Endothelial cell (in vitro differentiated cells): ENCODE measurements at regions not wholly inside any gene's neighbourhood (a gene's known extent, or its start where the extent isn't known, plus 50 kb on each side); places are given as distances from the start of the nearest gene placed in this dataset.

Experiments
- DNase-seq: peaks from one replicate; pipeline ENCODE4 v3.0.0; 2021; ENCODE audit warnings: low spot score
- H3K27ac Mint-ChIP-seq: one replicate; pipeline ENCODE4 v1.8.0; 2021; ENCODE audit warnings: mixed read lengths, inconsistent platforms; ENCODE audit not compliant: unreplicated experiment
- H3K27me3 Mint-ChIP-seq: one replicate; pipeline ENCODE4 v1.8.0; 2021; ENCODE audit warnings: mild to moderate bottlenecking, moderate library complexity, mixed read lengths, inconsistent platforms; ENCODE audit not compliant: unreplicated experiment
- H3K36me3 Mint-ChIP-seq: one replicate; pipeline ENCODE4 v1.8.0; 2021; ENCODE audit warnings: mild to moderate bottlenecking, low read depth, mixed read lengths, inconsistent platforms; ENCODE audit not compliant: unreplicated experiment
- H3K4me1 Mint-ChIP-seq: one replicate; pipeline ENCODE4 v1.8.0; 2021; ENCODE audit warnings: mild to moderate bottlenecking, mixed read lengths, inconsistent platforms; ENCODE audit not compliant: unreplicated experiment
- H3K4me3 Mint-ChIP-seq: one replicate; pipeline ENCODE4 v1.8.0; 2021; ENCODE audit warnings: mild to moderate bottlenecking, mixed read lengths, inconsistent platforms; ENCODE audit not compliant: unreplicated experiment
- H3K9me3 Mint-ChIP-seq: one replicate; pipeline ENCODE4 v1.8.0; 2021; ENCODE audit warnings: mixed read lengths, inconsistent platforms; ENCODE audit not compliant: unreplicated experiment
- TF ChIP-seq, protein P1 (sequence below): fragments of 200-600 bp; sonication (generic); IDR thresholded peaks from one replicate; pipeline ENCODE4 v1.5.0; 2021; ENCODE audit warnings: antibody characterized with exemption; ENCODE audit not compliant: unreplicated experiment

DNA sequence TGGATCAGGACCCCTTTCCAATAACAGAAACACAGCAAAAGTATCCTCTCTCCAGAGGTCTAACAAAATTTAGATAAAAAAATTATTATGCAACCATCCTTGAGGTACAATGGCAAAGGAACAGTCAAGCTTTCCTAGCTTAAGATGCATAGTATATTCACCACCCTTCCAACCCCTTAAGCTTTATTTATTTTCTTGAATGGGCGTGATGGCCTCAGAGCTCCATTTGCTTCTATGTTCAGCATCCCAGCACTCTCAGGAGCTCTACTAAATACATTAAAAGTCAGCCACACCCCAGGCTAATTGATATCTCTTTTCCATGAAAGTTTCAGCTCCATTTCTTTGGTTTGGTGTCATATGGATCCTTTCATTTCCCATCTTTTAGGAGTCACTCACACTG lies 1335.2 kb upstream of the ZEB2 start:
- TF ChIP-seq, protein P1, sequence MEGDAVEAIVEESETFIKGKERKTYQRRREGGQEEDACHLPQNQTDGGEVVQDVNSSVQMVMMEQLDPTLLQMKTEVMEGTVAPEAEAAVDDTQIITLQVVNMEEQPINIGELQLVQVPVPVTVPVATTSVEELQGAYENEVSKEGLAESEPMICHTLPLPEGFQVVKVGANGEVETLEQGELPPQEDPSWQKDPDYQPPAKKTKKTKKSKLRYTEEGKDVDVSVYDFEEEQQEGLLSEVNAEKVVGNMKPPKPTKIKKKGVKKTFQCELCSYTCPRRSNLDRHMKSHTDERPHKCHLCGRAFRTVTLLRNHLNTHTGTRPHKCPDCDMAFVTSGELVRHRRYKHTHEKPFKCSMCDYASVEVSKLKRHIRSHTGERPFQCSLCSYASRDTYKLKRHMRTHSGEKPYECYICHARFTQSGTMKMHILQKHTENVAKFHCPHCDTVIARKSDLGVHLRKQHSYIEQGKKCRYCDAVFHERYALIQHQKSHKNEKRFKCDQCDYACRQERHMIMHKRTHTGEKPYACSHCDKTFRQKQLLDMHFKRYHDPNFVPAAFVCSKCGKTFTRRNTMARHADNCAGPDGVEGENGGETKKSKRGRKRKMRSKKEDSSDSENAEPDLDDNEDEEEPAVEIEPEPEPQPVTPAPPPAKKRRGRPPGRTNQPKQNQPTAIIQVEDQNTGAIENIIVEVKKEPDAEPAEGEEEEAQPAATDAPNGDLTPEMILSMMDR = no peak
- Mint-ChIP-seq H3K27ac (no peak overlapping the region), H3K4me3 (no peak overlapping the region), H3K4me1 (peaks cover 3% of the 10 kb centered on the region), H3K27me3 (peaks cover 1% of the 10 kb centered on the region), H3K9me3 (no peaks in the 10 kb centered on the region), H3K36me3 (no peaks in the 10 kb centered on the region)
- no peak for DNase-seq

DNA sequence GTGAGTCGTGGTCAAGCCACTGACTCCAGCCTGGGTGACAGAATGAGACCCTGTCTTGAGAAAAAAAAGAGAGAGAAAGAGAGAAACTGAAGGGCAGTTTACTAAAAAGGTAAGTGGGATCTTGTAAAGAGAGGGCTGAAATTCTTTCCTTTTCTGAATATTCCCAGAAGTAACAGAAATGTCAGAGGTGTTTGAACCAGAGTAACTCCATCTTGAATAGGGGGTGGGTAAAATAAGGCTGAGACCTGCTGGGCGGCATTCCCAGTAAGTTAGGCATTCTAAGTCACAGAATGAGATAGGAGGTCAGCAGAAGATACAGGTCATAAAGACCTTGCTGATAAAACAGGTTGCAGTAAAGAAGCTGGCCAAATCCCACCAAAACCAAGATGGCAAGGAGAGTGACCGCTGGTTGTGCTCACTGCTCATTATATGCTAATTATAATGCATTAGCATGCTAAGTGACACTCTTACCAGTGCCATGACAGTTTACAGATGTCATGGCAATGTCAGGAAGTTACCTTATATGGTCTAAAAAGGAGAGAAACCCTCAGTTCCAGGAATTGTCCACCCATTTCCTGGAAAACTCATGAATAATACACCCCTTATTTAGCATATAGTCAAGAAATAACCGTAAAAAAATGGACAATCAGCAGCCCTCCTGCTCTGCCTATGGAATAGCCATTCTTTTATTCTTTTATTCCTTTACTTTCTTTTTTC lies 1334.3 kb upstream of the ZEB2 start:
- no peak for DNase-seq
- H3K4me1 Mint-ChIP-seq = peaks cover 3% of the 10 kb centered on the region
- H3K4me3 Mint-ChIP-seq = no peak overlapping the region
- H3K27me3 Mint-ChIP-seq = peaks cover 1% of the 10 kb centered on the region
- TF ChIP-seq, protein P1 = no peak
- H3K27ac Mint-ChIP-seq = no peak overlapping the region
- no peaks in the 10 kb centered on the region for H3K36me3 Mint-ChIP-seq
- no peaks in the 10 kb centered on the region for H3K9me3 Mint-ChIP-seq

DNA sequence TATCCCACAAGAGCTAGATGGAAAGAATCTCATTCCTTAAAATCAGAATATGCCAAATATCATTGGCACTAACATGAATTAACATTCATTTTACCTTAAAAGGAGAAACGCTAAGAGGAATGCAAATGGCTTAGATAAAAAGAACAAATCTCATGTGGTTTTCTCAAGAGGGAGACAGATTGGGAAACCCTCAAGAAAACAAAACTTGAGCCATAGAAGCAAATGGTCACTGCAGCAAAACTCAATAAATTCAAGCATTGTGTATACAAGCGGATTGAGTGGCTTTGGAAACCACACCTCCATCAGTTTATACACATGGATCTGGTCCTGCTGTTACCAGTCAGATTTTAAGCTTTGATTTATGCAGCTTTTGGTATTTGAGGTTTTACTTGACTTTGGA lies 1331.8 kb upstream of the ZEB2 start:
- Mint-ChIP-seq H3K4me1 (peaks cover 3% of the 10 kb centered on the region), H3K27me3 (peaks cover 1% of the 10 kb centered on the region), H3K4me3 (no peak overlapping the region), H3K9me3 (no peaks in the 10 kb centered on the region), H3K27ac (no peak overlapping the region), H3K36me3 (no peaks in the 10 kb centered on the region)
- TF ChIP-seq, protein P1 = no peak
- DNase-seq = no peak

DNA sequence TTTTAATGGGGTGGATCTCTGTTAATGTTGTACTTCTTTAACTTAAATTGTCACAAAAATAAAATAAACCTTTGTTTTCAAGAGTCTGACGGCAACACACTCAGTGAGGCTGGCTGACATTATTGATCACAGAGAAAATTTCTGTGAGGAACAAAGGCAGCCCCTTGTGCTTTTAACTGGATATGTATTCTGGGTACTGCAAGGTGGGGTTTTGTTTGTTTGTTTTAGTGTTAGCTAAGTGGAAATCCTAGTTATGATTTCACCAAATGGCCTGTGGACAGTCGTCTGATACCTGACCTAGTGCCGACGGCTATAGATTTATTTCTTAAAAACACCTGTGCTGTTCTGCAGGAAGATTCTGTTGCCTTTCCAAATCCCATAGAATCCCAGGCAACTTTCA lies 1329.5 kb upstream of the ZEB2 start:
- TF ChIP-seq, protein P1 = no peak
- H3K36me3 Mint-ChIP-seq = no peaks in the 10 kb centered on the region
- no peak overlapping the region for H3K4me3 Mint-ChIP-seq
- no peak for DNase-seq
- H3K27ac Mint-ChIP-seq = no peak overlapping the region
- no peaks in the 10 kb centered on the region for H3K4me1 Mint-ChIP-seq
- no peaks in the 10 kb centered on the region for H3K9me3 Mint-ChIP-seq
- H3K27me3 Mint-ChIP-seq = peaks cover 1% of the 10 kb centered on the region

DNA sequence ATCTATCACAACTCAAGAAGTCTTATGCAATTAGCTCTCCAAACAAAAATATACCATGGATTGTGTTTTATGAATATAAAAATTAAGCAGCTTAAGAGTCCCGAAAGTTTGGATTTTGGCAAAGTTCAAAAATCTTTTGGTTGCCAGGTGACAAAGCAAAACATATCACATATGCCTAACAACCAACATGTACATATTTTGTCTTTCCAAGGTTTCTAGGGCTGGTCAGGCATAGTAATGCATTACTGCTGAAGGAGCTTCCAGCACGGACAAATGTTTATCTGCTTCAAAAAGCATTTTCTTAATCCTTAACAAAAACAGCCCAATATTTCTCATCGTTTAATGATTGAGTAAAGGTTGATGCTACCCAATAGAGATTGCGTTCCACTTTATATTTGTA lies 1327.1 kb upstream of the ZEB2 start:
- no peaks in the 10 kb centered on the region for H3K9me3 Mint-ChIP-seq
- no peak overlapping the region for H3K27ac Mint-ChIP-seq
- H3K27me3 Mint-ChIP-seq = no peaks in the 10 kb centered on the region
- no peaks in the 10 kb centered on the region for H3K4me1 Mint-ChIP-seq
- no peaks in the 10 kb centered on the region for H3K36me3 Mint-ChIP-seq
- DNase-seq = no peak
- H3K4me3 Mint-ChIP-seq = no peak overlapping the region
- TF ChIP-seq, protein P1 = no peak
